ENCODE measurements at regions not wholly inside any gene's neighbourhood (a gene's known extent, or its start where the extent isn't known, plus 50 kb on each side); places are given as distances from the start of the nearest gene placed in this dataset.

- intact Hi-C loops (cut with micrococcal nuclease) = no loop called here
- TF ChIP-seq, protein P1, sequence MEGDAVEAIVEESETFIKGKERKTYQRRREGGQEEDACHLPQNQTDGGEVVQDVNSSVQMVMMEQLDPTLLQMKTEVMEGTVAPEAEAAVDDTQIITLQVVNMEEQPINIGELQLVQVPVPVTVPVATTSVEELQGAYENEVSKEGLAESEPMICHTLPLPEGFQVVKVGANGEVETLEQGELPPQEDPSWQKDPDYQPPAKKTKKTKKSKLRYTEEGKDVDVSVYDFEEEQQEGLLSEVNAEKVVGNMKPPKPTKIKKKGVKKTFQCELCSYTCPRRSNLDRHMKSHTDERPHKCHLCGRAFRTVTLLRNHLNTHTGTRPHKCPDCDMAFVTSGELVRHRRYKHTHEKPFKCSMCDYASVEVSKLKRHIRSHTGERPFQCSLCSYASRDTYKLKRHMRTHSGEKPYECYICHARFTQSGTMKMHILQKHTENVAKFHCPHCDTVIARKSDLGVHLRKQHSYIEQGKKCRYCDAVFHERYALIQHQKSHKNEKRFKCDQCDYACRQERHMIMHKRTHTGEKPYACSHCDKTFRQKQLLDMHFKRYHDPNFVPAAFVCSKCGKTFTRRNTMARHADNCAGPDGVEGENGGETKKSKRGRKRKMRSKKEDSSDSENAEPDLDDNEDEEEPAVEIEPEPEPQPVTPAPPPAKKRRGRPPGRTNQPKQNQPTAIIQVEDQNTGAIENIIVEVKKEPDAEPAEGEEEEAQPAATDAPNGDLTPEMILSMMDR (IDR thresholded peaks at IDR 0.05) = no peak
- H3K27ac Mint-ChIP-seq = no peak overlapping the region
- no peaks in the 10 kb centered on the region for H3K4me1 Mint-ChIP-seq
- ATAC-seq (ENCODE audit: low read depth) (no peak), DNase-seq (no peak)
- ChIA-PET POLR2A (no interaction called here), CTCF (no interaction called here)
- H3K9me3 Mint-ChIP-seq = peaks cover 2% of the 10 kb centered on the region
- no peaks in the 10 kb centered on the region for H3K36me3 Mint-ChIP-seq (ENCODE audit: low read depth)
- H3K4me3 Mint-ChIP-seq = no peak overlapping the region
- H3K27me3 Mint-ChIP-seq = no peaks in the 10 kb centered on the region
Observed at GRCh38 chr14:29518335-29518734, 409.3 kb downstream of the PRKD1 start.

- Mint-ChIP-seq H3K9me3 (peaks cover 2% of the 10 kb centered on the region), H3K36me3 (ENCODE audit: low read depth) (no peaks in the 10 kb centered on the region), H3K4me3 (no peak overlapping the region), H3K27ac (no peak overlapping the region), H3K4me1 (no peaks in the 10 kb centered on the region), H3K27me3 (no peaks in the 10 kb centered on the region)
- TF ChIP-seq, protein P1 (IDR thresholded peaks at IDR 0.05) = no peak
- ATAC-seq (ENCODE audit: low read depth) (no peak), DNase-seq (no peak)
- intact Hi-C loops (cut with micrococcal nuclease) = no loop called here
- ChIA-PET CTCF (no interaction called here), POLR2A (no interaction called here)
Observed at GRCh38 chr14:29521526-29522137, 406.0 kb downstream of the PRKD1 start.

All from activated B cell treated with CpG ODN at 0.5 μM for 24 hours (primary cell).